Stomach (tissue), 4 donors: ENCODE measurements at regions not wholly inside any gene's neighbourhood (a gene's known extent, or its start where the extent isn't known, plus 50 kb on each side); places are given as distances from the start of the nearest gene placed in this dataset.

Experiments
- EP300 ChIP-seq: sonication (generic); formaldehyde crosslinking; IDR thresholded peaks from one replicate; pipeline ENCODE4 v1.6.1; 2017; ENCODE audit warnings: antibody characterized with exemption
- POLR2A ChIP-seq, 4 donors: fragments of 450-650 bp; IDR thresholded peaks; one replicate each; pipeline ENCODE4 v1.6.1; 2016; ENCODE audit warnings: antibody characterized with exemption in 4 of 4, control low read depth in 2 of 4, mild to moderate bottlenecking in 1 of 4, moderate library complexity in 1 of 4
- POLR2AphosphoS5 ChIP-seq, 3 donors: sonication (generic); formaldehyde crosslinking; IDR thresholded peaks; one replicate each; pipeline ENCODE4 v1.6.1; 2016; ENCODE audit warnings: antibody characterized with exemption in 3 of 3
- TF ChIP-seq, protein P1 (sequence below), 7 experiments: fragments of 450-650 bp in 4 of 7; fragments of 200-600 bp in 3 of 7; sonication (generic) in 3 of 7; IDR thresholded peaks; one replicate each; pipeline ENCODE4 v1.5.1; 2016 to 2019; ENCODE audit warnings: antibody characterized with exemption in 7 of 7, control low read depth in 2 of 7, mild to moderate bottlenecking in 1 of 7

DNA sequence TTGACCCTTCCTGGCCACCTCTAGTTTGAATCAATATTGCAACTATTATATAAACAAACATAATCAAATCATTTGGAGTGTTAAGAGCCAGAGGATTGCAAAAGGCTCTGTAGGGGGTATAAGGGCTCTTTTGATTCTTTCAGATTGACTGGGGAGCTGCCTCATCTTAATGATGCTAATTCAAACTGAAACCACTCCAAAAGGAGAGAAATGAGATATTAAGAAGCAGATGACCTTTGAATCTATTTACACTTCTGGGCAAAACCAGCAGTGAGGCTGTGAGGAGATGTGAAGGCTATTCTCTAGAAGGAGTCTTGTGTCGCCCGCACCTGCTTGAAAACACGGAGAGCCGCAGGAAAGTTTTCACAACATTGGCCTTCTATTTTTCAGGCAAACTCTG is 311.2 kb upstream of the CRIM1 start:
- TF ChIP-seq, protein P1, sequence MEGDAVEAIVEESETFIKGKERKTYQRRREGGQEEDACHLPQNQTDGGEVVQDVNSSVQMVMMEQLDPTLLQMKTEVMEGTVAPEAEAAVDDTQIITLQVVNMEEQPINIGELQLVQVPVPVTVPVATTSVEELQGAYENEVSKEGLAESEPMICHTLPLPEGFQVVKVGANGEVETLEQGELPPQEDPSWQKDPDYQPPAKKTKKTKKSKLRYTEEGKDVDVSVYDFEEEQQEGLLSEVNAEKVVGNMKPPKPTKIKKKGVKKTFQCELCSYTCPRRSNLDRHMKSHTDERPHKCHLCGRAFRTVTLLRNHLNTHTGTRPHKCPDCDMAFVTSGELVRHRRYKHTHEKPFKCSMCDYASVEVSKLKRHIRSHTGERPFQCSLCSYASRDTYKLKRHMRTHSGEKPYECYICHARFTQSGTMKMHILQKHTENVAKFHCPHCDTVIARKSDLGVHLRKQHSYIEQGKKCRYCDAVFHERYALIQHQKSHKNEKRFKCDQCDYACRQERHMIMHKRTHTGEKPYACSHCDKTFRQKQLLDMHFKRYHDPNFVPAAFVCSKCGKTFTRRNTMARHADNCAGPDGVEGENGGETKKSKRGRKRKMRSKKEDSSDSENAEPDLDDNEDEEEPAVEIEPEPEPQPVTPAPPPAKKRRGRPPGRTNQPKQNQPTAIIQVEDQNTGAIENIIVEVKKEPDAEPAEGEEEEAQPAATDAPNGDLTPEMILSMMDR (IDR thresholded peaks at IDR 0.05): no peak
- TF ChIP-seq EP300 (no peak), POLR2A (IDR thresholded peaks at IDR 0.05) (no peak), POLR2AphosphoS5 (IDR thresholded peaks at IDR 0.05) (no peak)
